ENCODE measurements at regions not wholly inside any gene's neighbourhood (a gene's known extent, or its start where the extent isn't known, plus 50 kb on each side); places are given as distances from the start of the nearest gene placed in this dataset.

DNA sequence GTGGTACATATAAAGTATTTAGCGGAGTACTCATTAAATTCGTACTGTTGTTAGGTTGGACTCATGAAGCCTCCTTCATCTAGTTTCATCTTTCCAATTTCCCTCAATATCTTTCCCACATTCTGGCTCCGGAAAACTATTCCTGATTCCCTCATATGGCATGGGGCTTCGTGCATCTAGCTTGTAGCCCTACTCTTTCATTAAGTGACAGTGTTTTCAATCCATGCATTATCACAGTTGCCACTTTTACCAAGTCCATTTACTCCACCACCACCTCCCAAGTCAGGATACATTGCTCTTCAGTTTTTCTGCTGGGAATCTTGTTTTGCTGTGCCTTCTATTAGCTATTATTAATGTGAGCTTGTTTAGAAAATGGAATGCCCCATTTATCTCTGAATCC lies 1032.1 kb upstream of the RBFOX1 start:
- intact Hi-C loops (cut with DNase I; ENCODE audit: low total_unique reads): no loop called here
- no peaks in the 10 kb centered on the region for H3K27me3 ChIP-seq
- H3K9me3 ChIP-seq: no peaks in the 10 kb centered on the region
- no peak for DNase-seq
- TF ChIP-seq, protein P1, sequence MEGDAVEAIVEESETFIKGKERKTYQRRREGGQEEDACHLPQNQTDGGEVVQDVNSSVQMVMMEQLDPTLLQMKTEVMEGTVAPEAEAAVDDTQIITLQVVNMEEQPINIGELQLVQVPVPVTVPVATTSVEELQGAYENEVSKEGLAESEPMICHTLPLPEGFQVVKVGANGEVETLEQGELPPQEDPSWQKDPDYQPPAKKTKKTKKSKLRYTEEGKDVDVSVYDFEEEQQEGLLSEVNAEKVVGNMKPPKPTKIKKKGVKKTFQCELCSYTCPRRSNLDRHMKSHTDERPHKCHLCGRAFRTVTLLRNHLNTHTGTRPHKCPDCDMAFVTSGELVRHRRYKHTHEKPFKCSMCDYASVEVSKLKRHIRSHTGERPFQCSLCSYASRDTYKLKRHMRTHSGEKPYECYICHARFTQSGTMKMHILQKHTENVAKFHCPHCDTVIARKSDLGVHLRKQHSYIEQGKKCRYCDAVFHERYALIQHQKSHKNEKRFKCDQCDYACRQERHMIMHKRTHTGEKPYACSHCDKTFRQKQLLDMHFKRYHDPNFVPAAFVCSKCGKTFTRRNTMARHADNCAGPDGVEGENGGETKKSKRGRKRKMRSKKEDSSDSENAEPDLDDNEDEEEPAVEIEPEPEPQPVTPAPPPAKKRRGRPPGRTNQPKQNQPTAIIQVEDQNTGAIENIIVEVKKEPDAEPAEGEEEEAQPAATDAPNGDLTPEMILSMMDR (IDR thresholded peaks at IDR 0.05): no peak
- TF ChIP-seq POLR2A (IDR thresholded peaks at IDR 0.05): no peak
- no peaks in the 10 kb centered on the region for H3K4me1 ChIP-seq
- H3K4me3 ChIP-seq: no peak overlapping the region
- H3K36me3 ChIP-seq: no peaks in the 10 kb centered on the region
- H3K27ac ChIP-seq: no peak overlapping the region

DNA sequence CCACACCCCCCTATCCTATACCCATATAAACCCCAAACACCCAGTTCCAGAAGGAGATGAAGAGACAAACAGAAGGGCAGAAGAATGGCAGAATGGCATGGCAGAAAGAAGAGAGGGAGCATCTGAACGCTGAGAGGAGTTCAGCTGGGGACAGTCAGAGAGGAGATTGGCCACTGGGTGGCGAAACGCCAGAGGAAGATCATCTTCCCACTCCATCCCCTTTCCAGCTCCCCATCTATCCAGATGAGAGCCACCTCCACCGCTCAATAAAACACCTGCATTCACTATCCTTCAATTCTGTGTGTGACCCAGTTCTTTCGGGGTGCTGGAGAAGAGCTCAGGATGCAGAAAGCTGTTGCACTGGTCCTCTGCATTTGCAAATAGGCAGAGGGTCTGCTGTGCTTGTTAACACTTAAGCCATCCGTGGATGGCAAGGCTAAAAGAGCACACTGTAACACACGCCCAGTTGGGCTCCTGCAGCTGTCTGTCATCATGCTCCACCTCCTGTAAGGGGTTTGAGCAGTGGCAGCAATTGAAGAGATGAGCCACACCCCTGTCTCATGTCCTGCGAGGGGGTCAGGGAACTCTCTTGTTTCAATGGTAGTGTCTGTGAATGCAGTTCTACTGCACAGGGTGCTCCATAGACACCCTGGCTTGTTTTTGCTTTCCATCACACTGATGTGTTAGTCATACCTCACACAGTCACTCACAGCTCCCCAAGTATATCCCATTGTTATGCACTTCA lies 1034.8 kb upstream of the RBFOX1 start:
- intact Hi-C loops (cut with DNase I; ENCODE audit: low total_unique reads): no loop called here
- no peaks in the 10 kb centered on the region for H3K27me3 ChIP-seq
- TF ChIP-seq, protein P1 (IDR thresholded peaks at IDR 0.05): no peak
- no peak for TF ChIP-seq POLR2A (IDR thresholded peaks at IDR 0.05)

GRCh38 chr16:6286176-6286575 lies 1046.5 kb upstream of the RBFOX1 start:
- no peak for DNase-seq
- Histone ChIP-seq H3K27me3 (no peaks in the 10 kb centered on the region), H3K9me3 (no peaks in the 10 kb centered on the region), H3K4me3 (no peak overlapping the region), H3K4me1 (no peaks in the 10 kb centered on the region), H3K36me3 (no peaks in the 10 kb centered on the region), H3K27ac (no peak overlapping the region)
- intact Hi-C loops (cut with DNase I; ENCODE audit: low total_unique reads): no loop called here
- TF ChIP-seq, protein P1 (IDR thresholded peaks at IDR 0.05): no peak
- TF ChIP-seq POLR2A (IDR thresholded peaks at IDR 0.05): no peak

More for the DNA sequence above, 1034.8 kb upstream of the RBFOX1 start:
- no peak for DNase-seq
- H3K36me3 ChIP-seq: no peaks in the 10 kb centered on the region
- H3K9me3 ChIP-seq: no peaks in the 10 kb centered on the region
- H3K27ac ChIP-seq: no peak overlapping the region
- H3K4me3 ChIP-seq: no peak overlapping the region
- H3K4me1 ChIP-seq: no peaks in the 10 kb centered on the region

GRCh38 chr16:6284731-6285130 lies 1047.9 kb upstream of the RBFOX1 start:
- DNase-seq: no peak
- Histone ChIP-seq H3K9me3 (no peaks in the 10 kb centered on the region), H3K27me3 (no peaks in the 10 kb centered on the region), H3K27ac (no peak overlapping the region), H3K4me1 (no peaks in the 10 kb centered on the region), H3K4me3 (no peak overlapping the region), H3K36me3 (no peaks in the 10 kb centered on the region)
- intact Hi-C loops (cut with DNase I; ENCODE audit: low total_unique reads): no loop called here
- TF ChIP-seq, protein P1 (IDR thresholded peaks at IDR 0.05): no peak
- TF ChIP-seq POLR2A (IDR thresholded peaks at IDR 0.05): no peak

- TF ChIP-seq POLR2A (IDR thresholded peaks at IDR 0.05): no peak
- TF ChIP-seq, protein P1 (IDR thresholded peaks at IDR 0.05): no peak
- Histone ChIP-seq H3K9me3 (no peaks in the 10 kb centered on the region), H3K36me3 (no peaks in the 10 kb centered on the region), H3K27me3 (no peaks in the 10 kb centered on the region), H3K4me1 (no peaks in the 10 kb centered on the region), H3K27ac (no peak overlapping the region), H3K4me3 (no peak overlapping the region)
- DNase-seq: no peak
- intact Hi-C loops (cut with DNase I; ENCODE audit: low total_unique reads): no loop called here
Measured at GRCh38 chr16:6281994-6282393, 1050.7 kb upstream of the RBFOX1 start.

Measured in uterus (tissue), 3 donors.